Activated naive CD8-positive, alpha-beta T cell treated with anti-CD3 and anti-CD28 coated beads, Interleukin-2, amount 10 ng/mL, durations not matched to agents 7 days and 5 days (primary cell): ENCODE measurements at regions not wholly inside any gene's neighbourhood (a gene's known extent, or its start where the extent isn't known, plus 50 kb on each side); places are given as distances from the start of the nearest gene placed in this dataset.

Experiments used
- ATAC-seq: fragments of 150-1000 bp; cut with Tn5 transposase; one replicate; pipeline ENCODE4 v1.10.0; 2021; ENCODE audit warnings: low read depth, moderate library complexity
- POLR2A ChIA-PET: fragments of 350-600 bp; sonication (Branson Sonifier 250); formaldehyde crosslinking; loops from one replicate; lab custom pipeline; 2021; ENCODE audit warnings: antibody characterized with exemption; lab: Charles Lee
- DNase-seq: peaks from one replicate; pipeline ENCODE4 v3.0.0; 2021
- H3K27ac Mint-ChIP-seq: one replicate; pipeline ENCODE4 v1.8.0; 2022; ENCODE audit warnings: mild to moderate bottlenecking, mixed read lengths
- H3K27me3 Mint-ChIP-seq: one replicate; pipeline ENCODE4 v1.8.0; 2022; ENCODE audit warnings: mild to moderate bottlenecking, moderate library complexity, mixed read lengths
- H3K36me3 Mint-ChIP-seq: one replicate; pipeline ENCODE4 v1.8.0; 2021; ENCODE audit warnings: mild to moderate bottlenecking, mixed read lengths
- H3K4me1 Mint-ChIP-seq: one replicate; pipeline ENCODE4 v1.8.0; 2021; ENCODE audit warnings: mixed read lengths
- H3K4me3 Mint-ChIP-seq: one replicate; pipeline ENCODE4 v1.8.0; 2022; ENCODE audit warnings: mild to moderate bottlenecking, moderate library complexity, mixed read lengths
- H3K9me3 Mint-ChIP-seq: one replicate; pipeline ENCODE4 v1.8.0; 2021; ENCODE audit warnings: mixed read lengths

DNA sequence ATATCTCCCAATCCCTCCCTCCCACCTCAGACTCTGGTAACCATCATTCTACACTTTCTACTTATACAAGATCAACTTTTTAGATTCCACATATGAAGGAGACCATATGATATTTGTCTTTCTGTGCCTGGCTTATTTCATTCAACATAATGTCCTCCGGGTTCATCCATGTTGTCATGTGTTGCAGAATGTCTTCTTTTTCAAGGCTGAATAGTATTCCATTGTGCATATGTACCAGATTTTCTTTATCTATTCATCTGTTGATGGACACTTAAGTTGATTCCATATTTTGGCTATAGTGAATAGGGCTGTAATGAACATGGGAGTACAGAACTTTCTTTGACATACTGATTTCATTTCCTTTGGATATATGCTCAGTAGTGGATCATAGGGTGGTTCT is 78.9 kb upstream of the MAP1B start:
- Mint-ChIP-seq H3K27me3 (peaks cover 14% of the 10 kb centered on the region), H3K36me3 (no peaks in the 10 kb centered on the region), H3K9me3 (no peaks in the 10 kb centered on the region), H3K4me1 (no peaks in the 10 kb centered on the region), H3K27ac (no peak overlapping the region), H3K4me3 (no peak overlapping the region)
- POLR2A ChIA-PET: no interaction called here
- DNase-seq (no peak), ATAC-seq (no peak)

DNA sequence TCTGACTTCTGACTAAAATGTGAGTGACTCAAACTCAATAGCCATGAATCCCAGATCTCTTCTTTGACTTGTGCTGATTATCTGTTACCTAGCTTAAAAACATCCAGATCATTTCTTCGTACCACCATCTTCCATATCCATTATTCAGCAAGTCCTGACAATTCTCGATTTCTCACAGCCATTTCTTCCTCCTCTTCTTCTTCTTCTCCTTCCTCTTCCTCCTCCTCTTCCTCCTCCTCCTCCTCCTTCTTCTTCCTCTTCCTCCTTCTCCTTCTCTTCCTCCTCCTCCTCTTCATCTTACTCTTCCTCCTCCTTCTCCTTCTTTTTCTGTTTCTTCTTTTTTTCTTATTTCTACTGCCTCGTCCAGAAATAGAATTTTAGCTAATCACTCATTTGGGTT is 77.0 kb upstream of the MAP1B start:
- POLR2A ChIA-PET: no interaction called here
- Mint-ChIP-seq H3K27me3 (peaks cover 12% of the 10 kb centered on the region), H3K4me1 (no peaks in the 10 kb centered on the region), H3K4me3 (no peak overlapping the region), H3K9me3 (no peaks in the 10 kb centered on the region), H3K36me3 (no peaks in the 10 kb centered on the region), H3K27ac (no peak overlapping the region)
- DNase-seq (no peak), ATAC-seq (no peak)

DNA sequence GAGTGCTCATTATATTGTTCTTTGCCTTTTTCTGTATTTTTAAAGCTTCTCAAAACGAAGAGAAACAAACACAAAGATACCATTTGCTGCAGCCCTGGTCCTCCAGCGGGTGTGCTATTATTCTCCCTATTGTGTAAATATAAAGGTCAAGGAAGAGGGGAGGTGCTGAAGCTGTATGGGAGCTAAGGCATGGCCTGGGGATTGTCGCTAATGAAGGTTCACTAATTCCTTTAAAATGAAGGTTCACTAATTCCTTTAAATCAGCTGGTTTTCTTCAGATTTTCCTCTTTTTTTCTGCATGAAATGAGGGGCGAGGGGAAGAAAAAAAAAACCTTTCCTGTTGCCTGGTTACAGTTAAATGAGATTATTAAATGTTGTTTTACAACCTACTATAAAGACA is 74.5 kb upstream of the MAP1B start:
- POLR2A ChIA-PET: no interaction called here
- Mint-ChIP-seq H3K4me3 (no peak overlapping the region), H3K9me3 (no peaks in the 10 kb centered on the region), H3K27me3 (peaks cover 10% of the 10 kb centered on the region), H3K27ac (no peak overlapping the region), H3K36me3 (no peaks in the 10 kb centered on the region), H3K4me1 (no peaks in the 10 kb centered on the region)
- DNase-seq (no peak), ATAC-seq (no peak)

- H3K4me1 Mint-ChIP-seq: no peaks in the 10 kb centered on the region
- peaks cover 13% of the 10 kb centered on the region for H3K27me3 Mint-ChIP-seq
- POLR2A ChIA-PET: no interaction called here
- H3K36me3 Mint-ChIP-seq: no peaks in the 10 kb centered on the region
- H3K4me3 Mint-ChIP-seq: no peak overlapping the region
- no peak overlapping the region for H3K27ac Mint-ChIP-seq
- no peak for DNase-seq
- ATAC-seq: no peak
- no peaks in the 10 kb centered on the region for H3K9me3 Mint-ChIP-seq
Observed at GRCh38 chr5:72034770-72035169, 72.5 kb upstream of the MAP1B start.

DNA sequence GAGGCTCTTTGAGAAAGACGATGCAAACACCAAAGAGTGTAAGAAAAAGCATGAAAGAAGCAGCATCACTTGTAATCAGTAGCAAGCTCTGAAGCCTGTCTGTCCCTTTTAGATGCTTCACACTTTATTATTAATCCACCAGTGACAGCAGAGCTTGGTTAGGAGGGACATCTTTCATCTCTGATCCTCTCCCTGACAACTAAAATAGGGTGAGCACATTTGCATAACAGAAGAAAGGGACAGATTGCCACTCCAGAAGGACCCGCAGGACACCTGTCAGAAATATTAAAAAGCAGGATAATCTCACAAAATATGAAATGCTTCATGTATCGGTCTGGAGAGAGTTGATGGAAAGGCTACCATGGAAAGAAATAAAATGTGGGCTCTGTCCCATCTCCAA is 71.4 kb upstream of the MAP1B start:
- H3K27me3 Mint-ChIP-seq: peaks cover 17% of the 10 kb centered on the region
- POLR2A ChIA-PET: no interaction called here

GRCh38 chr5:72036951-72037350 is 70.3 kb upstream of the MAP1B start:
- no peaks in the 10 kb centered on the region for H3K4me1 Mint-ChIP-seq
- POLR2A ChIA-PET: no interaction called here
- no peak overlapping the region for H3K4me3 Mint-ChIP-seq
- DNase-seq (no peak), ATAC-seq (no peak)
- H3K9me3 Mint-ChIP-seq: no peaks in the 10 kb centered on the region
- H3K27me3 Mint-ChIP-seq: peaks cover 15% of the 10 kb centered on the region
- no peaks in the 10 kb centered on the region for H3K36me3 Mint-ChIP-seq
- H3K27ac Mint-ChIP-seq: no peak overlapping the region

More for the DNA sequence above, 71.4 kb upstream of the MAP1B start:
- Mint-ChIP-seq H3K4me3 (no peak overlapping the region), H3K36me3 (no peaks in the 10 kb centered on the region), H3K27ac (no peak overlapping the region), H3K9me3 (no peaks in the 10 kb centered on the region), H3K4me1 (no peaks in the 10 kb centered on the region)
- DNase-seq (no peak), ATAC-seq (no peak)

DNA sequence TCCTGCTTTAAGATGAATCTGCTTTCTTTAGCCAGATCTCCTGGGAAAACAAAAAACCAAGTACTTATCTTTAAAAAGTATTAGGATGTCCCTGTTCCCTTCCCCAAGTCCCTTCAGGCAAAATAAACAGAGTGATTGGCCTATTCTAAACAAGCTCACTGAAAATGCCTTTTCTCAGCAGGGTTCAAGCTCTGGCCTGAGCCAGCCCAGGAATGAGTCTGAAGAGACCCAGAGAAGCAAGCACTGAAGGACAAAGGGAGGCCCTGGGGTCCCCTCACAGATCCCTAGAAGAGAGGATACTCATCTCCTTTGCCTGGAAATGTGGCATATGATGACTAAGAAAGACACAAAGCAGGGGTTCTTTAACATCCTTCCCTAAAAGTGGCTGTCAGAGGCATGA is 66.8 kb upstream of the MAP1B start:
- H3K4me1 Mint-ChIP-seq: no peaks in the 10 kb centered on the region
- no peak overlapping the region for H3K27ac Mint-ChIP-seq
- POLR2A ChIA-PET: no interaction called here
- no peak for ATAC-seq
- no peaks in the 10 kb centered on the region for H3K36me3 Mint-ChIP-seq
- H3K9me3 Mint-ChIP-seq: no peaks in the 10 kb centered on the region
- no peak for DNase-seq
- H3K4me3 Mint-ChIP-seq: no peak overlapping the region
- peaks cover 9% of the 10 kb centered on the region for H3K27me3 Mint-ChIP-seq

GRCh38 chr5:72041654-72042053 is 65.6 kb upstream of the MAP1B start:
- ATAC-seq: no peak
- H3K27ac Mint-ChIP-seq: no peak overlapping the region
- POLR2A ChIA-PET: no interaction called here

GRCh38 chr5:72042097-72042496 is 65.2 kb upstream of the MAP1B start:
- Mint-ChIP-seq H3K4me1 (no peaks in the 10 kb centered on the region), H3K27me3 (peaks cover 9% of the 10 kb centered on the region), H3K27ac (no peak overlapping the region), H3K4me3 (no peak overlapping the region), H3K36me3 (no peaks in the 10 kb centered on the region), H3K9me3 (no peaks in the 10 kb centered on the region)
- ATAC-seq: no peak
- DNase-seq: no peak
- POLR2A ChIA-PET: no interaction called here

More at GRCh38 chr5:72041654-72042053, 65.6 kb upstream of the MAP1B start:
- Mint-ChIP-seq H3K27me3 (peaks cover 9% of the 10 kb centered on the region), H3K4me1 (no peaks in the 10 kb centered on the region), H3K4me3 (no peak overlapping the region), H3K9me3 (no peaks in the 10 kb centered on the region), H3K36me3 (no peaks in the 10 kb centered on the region)
- DNase-seq: no peak

DNA sequence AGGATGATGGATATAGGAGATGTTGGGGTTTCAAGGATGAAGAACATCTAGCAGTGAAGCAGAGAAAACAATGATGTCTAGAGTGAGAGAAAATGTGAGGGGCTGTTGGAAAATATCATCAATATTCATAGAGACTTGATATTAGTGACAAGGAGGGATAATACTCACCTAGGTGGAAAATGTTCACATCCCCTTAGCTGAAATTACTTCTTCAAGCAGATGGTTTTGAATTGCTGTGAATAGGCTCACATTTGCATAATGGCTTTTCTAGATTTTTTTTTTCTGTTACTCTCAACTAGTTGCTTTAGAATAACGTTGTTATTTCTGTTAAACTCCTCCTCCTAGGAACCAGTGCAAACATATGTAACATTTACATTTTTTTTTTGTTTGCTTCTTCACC is 61.6 kb upstream of the MAP1B start:
- Mint-ChIP-seq H3K27ac (no peak overlapping the region), H3K36me3 (no peaks in the 10 kb centered on the region), H3K9me3 (no peaks in the 10 kb centered on the region), H3K27me3 (peaks cover 3% of the 10 kb centered on the region), H3K4me3 (no peak overlapping the region), H3K4me1 (no peaks in the 10 kb centered on the region)
- ATAC-seq (no peak), DNase-seq (no peak)
- POLR2A ChIA-PET: no interaction called here

DNA sequence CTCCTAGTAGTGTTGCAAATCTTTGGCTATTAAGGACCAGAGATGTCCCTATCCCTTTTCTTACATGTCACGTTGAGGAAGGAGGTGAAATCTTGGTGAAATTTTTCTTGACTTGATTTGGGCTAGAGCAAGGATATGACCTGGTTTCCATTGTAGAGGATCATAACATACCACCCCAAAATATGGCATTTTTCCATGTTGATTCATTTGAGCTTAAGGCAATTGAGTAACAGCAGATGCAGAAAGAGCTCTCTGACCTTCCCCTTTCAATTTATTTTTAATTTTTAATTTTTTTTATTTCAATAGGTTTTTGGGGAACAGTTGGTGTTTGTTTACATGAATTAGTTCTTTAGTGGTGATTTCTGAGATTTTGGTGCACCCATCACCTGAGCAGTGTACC is 61.2 kb upstream of the MAP1B start:
- no peaks in the 10 kb centered on the region for H3K4me1 Mint-ChIP-seq
- H3K9me3 Mint-ChIP-seq: no peaks in the 10 kb centered on the region
- no peak for DNase-seq
- H3K27me3 Mint-ChIP-seq: peaks cover 3% of the 10 kb centered on the region
- H3K27ac Mint-ChIP-seq: no peak overlapping the region
- no peak overlapping the region for H3K4me3 Mint-ChIP-seq
- POLR2A ChIA-PET: no interaction called here
- ATAC-seq: no peak
- no peaks in the 10 kb centered on the region for H3K36me3 Mint-ChIP-seq

DNA sequence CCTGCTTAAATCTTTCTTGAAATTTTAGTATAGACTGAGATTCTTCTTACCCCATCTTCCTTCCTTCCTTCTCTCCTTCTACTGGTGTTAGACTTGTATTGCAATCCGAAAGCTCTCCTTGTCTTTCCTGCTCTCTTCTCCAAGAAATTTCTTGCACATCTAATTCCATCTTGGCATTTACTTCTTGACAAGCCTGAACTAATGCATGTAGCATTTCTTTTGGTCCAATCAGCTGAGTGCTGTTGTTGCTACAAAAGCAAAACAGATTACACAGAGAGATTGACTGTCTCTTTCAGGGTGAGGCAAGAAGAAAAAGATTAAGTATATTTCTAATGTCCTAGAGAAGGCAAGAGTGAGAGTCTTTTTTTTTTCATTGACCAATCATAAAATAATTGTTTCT is 51.6 kb upstream of the MAP1B start:
- Mint-ChIP-seq H3K4me3 (no peak overlapping the region), H3K9me3 (peaks cover 3% of the 10 kb centered on the region), H3K27me3 (peaks cover 6% of the 10 kb centered on the region), H3K4me1 (no peaks in the 10 kb centered on the region), H3K36me3 (no peaks in the 10 kb centered on the region), H3K27ac (no peak overlapping the region)
- DNase-seq: no peak
- no peak for ATAC-seq
- POLR2A ChIA-PET: no interaction called here
